Panc1 (cell line): ENCODE measurements at regions not wholly inside any gene's neighbourhood (a gene's known extent, or its start where the extent isn't known, plus 50 kb on each side); places are given as distances from the start of the nearest gene placed in this dataset.

Experiments
- ATAC-seq: fragments of 200-7000 bp; cut with Tn5 transposase; 2 replicates; pipeline ENCODE4 v1.9.1; 2020; ENCODE audit warnings: mild to moderate bottlenecking, moderate library complexity
- BruUV-seq: library from RNA; stranded (reverse); fragments of 400-500 nt; replicated peaks from 2 replicates; lab custom pipeline; 2021; lab: Mats Ljungman, UMichigan
- CTCF ChIA-PET: fragments of 300-600 bp; sonication (Branson Sonifier 250); formaldehyde crosslinking; loops from one replicate; lab custom pipeline; 2022; ENCODE audit warnings: antibody characterized with exemption; lab: Charles Lee
- POLR2A ChIA-PET: fragments of 300-600 bp; sonication (Branson Sonifier 250); formaldehyde crosslinking; loops from one replicate; lab custom pipeline; 2022; ENCODE audit warnings: antibody characterized with exemption; lab: Charles Lee
- DNase-seq: peaks from one replicate; pipeline ENCODE4 v3.0.0-alpha.2; 2010; ENCODE audit warnings: low read depth, low spot score
- H3K27ac ChIP-seq: 2 replicates; pipeline ENCODE4 v1.5.1; 2011; ENCODE audit warnings: mild to moderate bottlenecking, low read length, inconsistent platforms
- H3K27me3 ChIP-seq: fragments of 200-500 bp; sonication (Bioruptor generic); 2 replicates; pipeline ENCODE4 v1.6.0; 2014; ENCODE audit warnings: low read length, inconsistent platforms; ENCODE audit not compliant: control insufficient read depth, insufficient read depth
- H3K36me3 ChIP-seq: fragments of 200-500 bp; sonication (Bioruptor generic); 2 replicates; pipeline ENCODE4 v1.5.1; 2014; ENCODE audit warnings: inconsistent platforms, mild to moderate bottlenecking, low read length, moderate library complexity; ENCODE audit not compliant: control insufficient read depth, insufficient read depth
- H3K4me1 ChIP-seq: 2 replicates; pipeline ENCODE4 v1.5.1; 2011; ENCODE audit warnings: inconsistent platforms, mild to moderate bottlenecking, low read length, moderate library complexity; ENCODE audit not compliant: control insufficient read depth, insufficient read depth
- H3K4me3 ChIP-seq, 2 experiments: 2 replicates each; pipeline ENCODE4 v1.5.1; 2011 to 2012; ENCODE audit warnings: low read depth in 2 of 2, low read length in 2 of 2, mild to moderate bottlenecking in 2 of 2, inconsistent platforms in 1 of 2, moderate library complexity in 1 of 2
- H3K9me3 ChIP-seq: fragments of 200-500 bp; sonication (Bioruptor generic); 2 replicates; pipeline ENCODE4 v1.5.1; 2014; ENCODE audit warnings: low read depth, mild to moderate bottlenecking, inconsistent platforms, low read length, moderate library complexity; ENCODE audit not compliant: control insufficient read depth, insufficient read depth
- POLR2AphosphoS5 ChIP-seq: IDR thresholded peaks from 2 replicates; pipeline ENCODE4 v1.6.1; 2012; ENCODE audit warnings: mild to moderate bottlenecking, low read depth, low read length, moderate library complexity
- SIN3A ChIP-seq: IDR thresholded peaks from 2 replicates; pipeline ENCODE4 v1.6.1; 2012; ENCODE audit warnings: low read depth, mild to moderate bottlenecking, low read length, moderate library complexity, borderline replicate concordance; ENCODE audit not compliant: insufficient read depth
- TCF7L2 ChIP-seq: IDR thresholded peaks from 2 replicates; pipeline ENCODE4 v1.6.1; 2011; ENCODE audit warnings: mild to moderate bottlenecking, low read depth, low read length, inconsistent platforms
- in situ Hi-C: cut with HindIII; loops from 2 replicates; pipeline ENCODE4 v1.10.0; 2016; ENCODE audit warnings: low sequenced_read_pairs, low pct_unique_long_range_greater_than_20kb
- intact Hi-C: fragments of 100-400 bp; cut with micrococcal nuclease; formaldehyde crosslinking; loops from one replicate; pipeline ENCODE4 v1.10.0; 2022; ENCODE audit not compliant: unreplicated experiment
- TF ChIP-seq, protein P1 (sequence below): fragments of 450-650 bp; IDR thresholded peaks from 2 replicates; pipeline ENCODE4 v1.5.1; 2017; ENCODE audit warnings: mild to moderate bottlenecking
- TF ChIP-seq, protein P2 (sequence below), 2 experiments: IDR thresholded peaks; 2 replicates each; pipeline ENCODE4 v1.6.1; 2011 to 2012; ENCODE audit warnings: low read depth in 2 of 2, control low read depth in 1 of 2, low read length in 1 of 2, mild to moderate bottlenecking in 1 of 2, moderate library complexity in 1 of 2; ENCODE audit not compliant: insufficient read depth in 1 of 2

DNA sequence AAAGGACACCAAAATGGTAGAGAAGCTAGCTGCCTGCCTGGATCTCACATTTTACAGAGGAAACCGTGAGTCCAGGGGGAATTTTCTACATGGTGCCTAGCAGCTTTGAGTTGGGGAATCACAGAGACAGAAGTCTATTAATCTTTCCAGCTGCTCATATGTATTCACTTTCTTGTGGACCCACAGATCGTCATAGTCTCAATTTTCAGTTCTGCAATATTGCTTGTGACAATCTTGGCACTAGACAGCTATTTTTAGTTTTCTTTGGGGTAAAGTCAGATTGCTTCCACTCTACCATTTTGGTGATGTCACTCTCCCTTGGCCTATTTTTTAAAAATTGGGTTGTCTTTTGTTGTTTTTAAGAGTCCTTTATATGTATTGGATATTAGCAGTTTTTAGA is 233.4 kb upstream of the STK26 start:
- BruUV-seq = no TSS peak
- H3K27me3 ChIP-seq = no peaks in the 10 kb centered on the region
- POLR2A ChIA-PET = no interaction called here
- H3K4me3 ChIP-seq = no peak overlapping the region
- H3K4me1 ChIP-seq = peaks cover 6% of the 10 kb centered on the region
- in situ Hi-C loops (no loop called here), intact Hi-C loops (no loop called here)
- CTCF ChIA-PET = no interaction called here
- no peak for DNase-seq
- H3K9me3 ChIP-seq = no peaks in the 10 kb centered on the region
- TF ChIP-seq, protein P1, sequence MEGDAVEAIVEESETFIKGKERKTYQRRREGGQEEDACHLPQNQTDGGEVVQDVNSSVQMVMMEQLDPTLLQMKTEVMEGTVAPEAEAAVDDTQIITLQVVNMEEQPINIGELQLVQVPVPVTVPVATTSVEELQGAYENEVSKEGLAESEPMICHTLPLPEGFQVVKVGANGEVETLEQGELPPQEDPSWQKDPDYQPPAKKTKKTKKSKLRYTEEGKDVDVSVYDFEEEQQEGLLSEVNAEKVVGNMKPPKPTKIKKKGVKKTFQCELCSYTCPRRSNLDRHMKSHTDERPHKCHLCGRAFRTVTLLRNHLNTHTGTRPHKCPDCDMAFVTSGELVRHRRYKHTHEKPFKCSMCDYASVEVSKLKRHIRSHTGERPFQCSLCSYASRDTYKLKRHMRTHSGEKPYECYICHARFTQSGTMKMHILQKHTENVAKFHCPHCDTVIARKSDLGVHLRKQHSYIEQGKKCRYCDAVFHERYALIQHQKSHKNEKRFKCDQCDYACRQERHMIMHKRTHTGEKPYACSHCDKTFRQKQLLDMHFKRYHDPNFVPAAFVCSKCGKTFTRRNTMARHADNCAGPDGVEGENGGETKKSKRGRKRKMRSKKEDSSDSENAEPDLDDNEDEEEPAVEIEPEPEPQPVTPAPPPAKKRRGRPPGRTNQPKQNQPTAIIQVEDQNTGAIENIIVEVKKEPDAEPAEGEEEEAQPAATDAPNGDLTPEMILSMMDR = no peak
- TF ChIP-seq POLR2AphosphoS5 (no peak), TCF7L2 (no peak), SIN3A (no peak)
- TF ChIP-seq, protein P2, sequence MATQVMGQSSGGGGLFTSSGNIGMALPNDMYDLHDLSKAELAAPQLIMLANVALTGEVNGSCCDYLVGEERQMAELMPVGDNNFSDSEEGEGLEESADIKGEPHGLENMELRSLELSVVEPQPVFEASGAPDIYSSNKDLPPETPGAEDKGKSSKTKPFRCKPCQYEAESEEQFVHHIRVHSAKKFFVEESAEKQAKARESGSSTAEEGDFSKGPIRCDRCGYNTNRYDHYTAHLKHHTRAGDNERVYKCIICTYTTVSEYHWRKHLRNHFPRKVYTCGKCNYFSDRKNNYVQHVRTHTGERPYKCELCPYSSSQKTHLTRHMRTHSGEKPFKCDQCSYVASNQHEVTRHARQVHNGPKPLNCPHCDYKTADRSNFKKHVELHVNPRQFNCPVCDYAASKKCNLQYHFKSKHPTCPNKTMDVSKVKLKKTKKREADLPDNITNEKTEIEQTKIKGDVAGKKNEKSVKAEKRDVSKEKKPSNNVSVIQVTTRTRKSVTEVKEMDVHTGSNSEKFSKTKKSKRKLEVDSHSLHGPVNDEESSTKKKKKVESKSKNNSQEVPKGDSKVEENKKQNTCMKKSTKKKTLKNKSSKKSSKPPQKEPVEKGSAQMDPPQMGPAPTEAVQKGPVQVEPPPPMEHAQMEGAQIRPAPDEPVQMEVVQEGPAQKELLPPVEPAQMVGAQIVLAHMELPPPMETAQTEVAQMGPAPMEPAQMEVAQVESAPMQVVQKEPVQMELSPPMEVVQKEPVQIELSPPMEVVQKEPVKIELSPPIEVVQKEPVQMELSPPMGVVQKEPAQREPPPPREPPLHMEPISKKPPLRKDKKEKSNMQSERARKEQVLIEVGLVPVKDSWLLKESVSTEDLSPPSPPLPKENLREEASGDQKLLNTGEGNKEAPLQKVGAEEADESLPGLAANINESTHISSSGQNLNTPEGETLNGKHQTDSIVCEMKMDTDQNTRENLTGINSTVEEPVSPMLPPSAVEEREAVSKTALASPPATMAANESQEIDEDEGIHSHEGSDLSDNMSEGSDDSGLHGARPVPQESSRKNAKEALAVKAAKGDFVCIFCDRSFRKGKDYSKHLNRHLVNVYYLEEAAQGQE (IDR thresholded peaks at IDR 0.05; ENCODE audit: insufficient read depth in 1 of 2, low read depth in 2 of 2, low read length in 1 of 2) = no peak
- no peaks in the 10 kb centered on the region for H3K36me3 ChIP-seq
- no peak for ATAC-seq
- H3K27ac ChIP-seq = no peak overlapping the region

DNA sequence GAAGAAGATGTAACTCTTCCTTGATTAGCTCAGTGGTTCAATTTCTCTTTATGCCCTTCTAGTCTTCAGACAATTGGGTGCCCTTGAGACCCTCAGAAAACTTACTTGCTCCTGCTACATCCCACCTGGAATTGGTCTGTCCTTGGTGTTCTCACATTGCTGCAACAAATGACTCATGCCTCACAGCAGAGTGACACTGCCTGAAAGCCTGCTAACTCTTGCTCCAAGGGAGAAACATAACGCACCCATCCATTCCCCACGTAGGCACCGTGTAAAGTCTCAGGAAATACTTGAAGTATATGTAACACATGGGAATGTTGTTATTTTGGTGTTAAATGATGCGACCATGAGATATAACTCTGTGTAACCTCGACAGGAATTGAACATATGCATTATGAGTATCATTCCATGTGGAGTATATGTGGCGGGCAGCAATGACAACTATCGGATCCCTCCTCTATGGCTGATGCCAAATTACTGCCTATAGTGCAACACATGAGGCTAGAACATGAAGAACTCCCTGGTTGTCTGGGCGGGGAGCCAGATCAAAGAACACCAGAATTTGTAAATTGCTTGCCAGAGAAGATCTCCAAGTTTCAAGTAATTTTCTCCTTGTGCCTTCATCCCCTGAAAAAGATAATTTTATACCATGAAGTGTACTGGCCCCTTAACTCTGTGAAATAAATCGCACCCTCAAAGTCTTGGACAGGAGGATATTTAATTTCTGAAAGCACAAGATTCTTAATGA is 231.3 kb upstream of the STK26 start:
- TF ChIP-seq SIN3A (no peak), TCF7L2 (no peak; the same call in 1 of the 2 replicates), POLR2AphosphoS5 (no peak)
- TF ChIP-seq, protein P2 (IDR thresholded peaks at IDR 0.05; ENCODE audit: insufficient read depth in 1 of 2, low read depth in 2 of 2, low read length in 1 of 2) = no peak
- TF ChIP-seq, protein P1 = no peak
- Histone ChIP-seq H3K27ac (peak overlapping the region; percentile 98), H3K4me1 (peaks cover 6% of the 10 kb centered on the region), H3K9me3 (no peaks in the 10 kb centered on the region), H3K4me3 (peak overlapping the region; percentile 57 to 78), H3K27me3 (no peaks in the 10 kb centered on the region), H3K36me3 (no peaks in the 10 kb centered on the region)
- DNase-seq = no peak
- BruUV-seq = no TSS peak
- intact Hi-C loops = loop anchor here (2.0 kb wide), 2 partner anchors 45 to 87 kb away; no protein-coding TSS in a partner anchor
- POLR2A ChIA-PET = no interaction called here
- CTCF ChIA-PET = no interaction called here
- in situ Hi-C loops = no loop called here
- no peak for ATAC-seq
